Jurkat, Clone E6-1 (cell line): ENCODE measurements at regions not wholly inside any gene's neighbourhood (a gene's known extent, or its start where the extent isn't known, plus 50 kb on each side); places are given as distances from the start of the nearest gene placed in this dataset.
A peak's percentile ranks its signal among the peaks of the same experiment; 100 is the strongest.

Experiments used
- DNase-seq: peaks from one replicate; pipeline ENCODE4 v3.0.0-alpha.2; 2011; ENCODE audit warnings: low read depth, low spot score
- H3K4me3 ChIP-seq: 2 replicates; pipeline ENCODE4 v1.5.1; 2011; ENCODE audit warnings: mild to moderate bottlenecking, low read length, control low read depth, moderate library complexity

GRCh38 chr20:51228763-51229162, 205.9 kb upstream of the KCNG1 start:
- no peak for DNase-seq
- H3K4me3 ChIP-seq = no peak overlapping the region

GRCh38 chr20:51227744-51228143, 204.8 kb upstream of the KCNG1 start:
- DNase-seq = no peak
- no peak overlapping the region for H3K4me3 ChIP-seq

- H3K4me3 ChIP-seq = no peak overlapping the region
- no peak for DNase-seq
Observed at GRCh38 chr20:51223183-51223720, 200.3 kb upstream of the KCNG1 start.

GRCh38 chr20:51221791-51222408, 199.0 kb upstream of the KCNG1 start:
- no peak overlapping the region for H3K4me3 ChIP-seq
- no peak for DNase-seq

GRCh38 chr20:51221103-51221502, 198.2 kb upstream of the KCNG1 start:
- DNase-seq = no peak
- no peak overlapping the region for H3K4me3 ChIP-seq

- no peak overlapping the region for H3K4me3 ChIP-seq
Observed at GRCh38 chr20:51220293-51220706, 197.4 kb upstream of the KCNG1 start.

GRCh38 chr20:51219544-51219943, 196.6 kb upstream of the KCNG1 start:
- DNase-seq = no peak
- no peak overlapping the region for H3K4me3 ChIP-seq

More at GRCh38 chr20:51220293-51220706, 197.4 kb upstream of the KCNG1 start:
- DNase-seq = no peak

- no peak overlapping the region for H3K4me3 ChIP-seq
- no peak for DNase-seq
Observed at GRCh38 chr20:51218603-51219002, 195.7 kb upstream of the KCNG1 start.

- H3K4me3 ChIP-seq = no peak overlapping the region
- DNase-seq = no peak
Observed at GRCh38 chr20:51217347-51218045, 194.6 kb upstream of the KCNG1 start.

- H3K4me3 ChIP-seq = no peak overlapping the region
- DNase-seq = no peak
Observed at GRCh38 chr20:51216850-51217249, 193.9 kb upstream of the KCNG1 start.

- no peak for DNase-seq
- H3K4me3 ChIP-seq = no peak overlapping the region
Observed at GRCh38 chr20:51212816-51213215, 189.9 kb upstream of the KCNG1 start.

GRCh38 chr20:51211191-51211590, 188.3 kb upstream of the KCNG1 start:
- DNase-seq = no peak
- H3K4me3 ChIP-seq = no peak overlapping the region

- DNase-seq = no peak
- H3K4me3 ChIP-seq = no peak overlapping the region
Observed at GRCh38 chr20:51210084-51210483, 187.2 kb upstream of the KCNG1 start.

- peak; percentile 5 for DNase-seq
- H3K4me3 ChIP-seq = no peak overlapping the region
Observed at GRCh38 chr20:51208162-51208561, 185.3 kb upstream of the KCNG1 start.

- DNase-seq = peak; percentile 27
- H3K4me3 ChIP-seq = no peak overlapping the region
Observed at GRCh38 chr20:51206032-51206662, 183.2 kb upstream of the KCNG1 start.

- no peak overlapping the region for H3K4me3 ChIP-seq
- DNase-seq = no peak
Observed at GRCh38 chr20:51204794-51205193, 181.9 kb upstream of the KCNG1 start.

GRCh38 chr20:51204051-51204715, 181.3 kb upstream of the KCNG1 start:
- no peak overlapping the region for H3K4me3 ChIP-seq

GRCh38 chr20:51202304-51202703, 179.4 kb upstream of the KCNG1 start:
- no peak for DNase-seq
- H3K4me3 ChIP-seq = no peak overlapping the region

More at GRCh38 chr20:51204051-51204715, 181.3 kb upstream of the KCNG1 start:
- no peak for DNase-seq

- H3K4me3 ChIP-seq = no peak overlapping the region
- no peak for DNase-seq
Observed at GRCh38 chr20:51199920-51200319, 177.0 kb upstream of the KCNG1 start.
